HG03103 (cell line): ENCODE measurements at regions not wholly inside any gene's neighbourhood (a gene's known extent, or its start where the extent isn't known, plus 50 kb on each side); places are given as distances from the start of the nearest gene placed in this dataset.
"Not testable (repeated sequence)": the region's sequence is repeated elsewhere in the genome, so short reads cannot be mapped to it uniquely, and the experiment has no call there.

Source experiments
- ATAC-seq: cut with Tn5 transposase; IDR thresholded peaks from one replicate; pipeline ENCODE4 v1.9.1; 2021; ENCODE audit warnings: low read depth; ENCODE audit not compliant: unreplicated experiment

DNA sequence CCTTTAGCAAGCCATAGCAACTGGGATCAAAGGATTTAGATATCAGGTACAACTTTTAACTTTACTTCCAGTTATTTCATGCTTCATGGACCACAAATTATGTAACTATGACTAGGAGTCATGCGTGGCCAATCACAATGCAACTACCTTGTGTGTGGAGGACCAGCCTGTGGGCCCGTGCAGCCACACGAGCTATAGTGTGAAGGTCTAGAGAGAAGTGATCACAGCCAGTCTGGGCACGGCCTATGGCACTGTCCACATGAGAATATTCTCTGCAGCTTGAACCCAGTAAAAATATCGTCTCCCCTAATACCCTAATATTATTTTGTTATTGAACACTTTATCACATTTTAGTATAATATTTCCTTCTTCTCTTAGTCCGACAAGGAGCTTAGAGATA, 464.9 kb upstream of the MIR17HG start:
- ATAC-seq, result no peak

DNA sequence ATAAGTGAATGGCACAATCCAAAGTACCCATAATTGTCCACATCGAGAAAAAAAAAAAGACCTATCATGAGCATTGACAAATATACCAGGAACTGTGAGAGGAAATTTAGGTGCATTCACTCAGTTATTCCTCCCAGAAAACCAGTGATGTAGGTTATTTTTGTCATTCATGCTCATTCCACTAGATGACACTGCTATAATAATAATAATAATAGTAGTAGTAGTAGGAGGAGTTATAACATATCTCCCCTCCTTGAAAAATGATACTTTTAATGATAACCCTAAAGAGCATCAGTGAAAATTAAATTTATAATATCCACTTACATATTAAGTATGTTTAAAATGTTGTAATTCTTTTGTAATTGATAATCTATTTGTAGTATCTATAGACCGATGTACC, 463.9 kb upstream of the MIR17HG start:
- ATAC-seq, result no peak

DNA sequence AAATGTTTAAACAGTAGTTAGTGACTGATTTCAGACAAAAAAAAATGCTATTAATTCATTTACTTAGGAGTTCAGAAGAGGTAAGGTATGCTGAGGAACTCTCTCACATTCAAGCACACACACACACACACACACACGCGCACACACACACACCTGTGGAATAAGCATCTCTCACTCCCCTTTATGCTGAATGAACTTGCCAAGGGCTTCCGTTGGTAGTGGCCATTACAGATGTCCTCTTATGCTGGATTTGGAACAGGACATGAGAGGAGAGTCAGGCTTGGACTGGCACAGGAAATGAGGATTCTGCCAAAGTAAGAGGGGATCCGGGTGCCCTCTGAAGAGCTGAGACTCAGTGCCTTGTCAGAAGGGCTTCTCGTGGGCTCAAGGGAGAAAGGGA, 463.4 kb upstream of the MIR17HG start:
- no peak for ATAC-seq

DNA sequence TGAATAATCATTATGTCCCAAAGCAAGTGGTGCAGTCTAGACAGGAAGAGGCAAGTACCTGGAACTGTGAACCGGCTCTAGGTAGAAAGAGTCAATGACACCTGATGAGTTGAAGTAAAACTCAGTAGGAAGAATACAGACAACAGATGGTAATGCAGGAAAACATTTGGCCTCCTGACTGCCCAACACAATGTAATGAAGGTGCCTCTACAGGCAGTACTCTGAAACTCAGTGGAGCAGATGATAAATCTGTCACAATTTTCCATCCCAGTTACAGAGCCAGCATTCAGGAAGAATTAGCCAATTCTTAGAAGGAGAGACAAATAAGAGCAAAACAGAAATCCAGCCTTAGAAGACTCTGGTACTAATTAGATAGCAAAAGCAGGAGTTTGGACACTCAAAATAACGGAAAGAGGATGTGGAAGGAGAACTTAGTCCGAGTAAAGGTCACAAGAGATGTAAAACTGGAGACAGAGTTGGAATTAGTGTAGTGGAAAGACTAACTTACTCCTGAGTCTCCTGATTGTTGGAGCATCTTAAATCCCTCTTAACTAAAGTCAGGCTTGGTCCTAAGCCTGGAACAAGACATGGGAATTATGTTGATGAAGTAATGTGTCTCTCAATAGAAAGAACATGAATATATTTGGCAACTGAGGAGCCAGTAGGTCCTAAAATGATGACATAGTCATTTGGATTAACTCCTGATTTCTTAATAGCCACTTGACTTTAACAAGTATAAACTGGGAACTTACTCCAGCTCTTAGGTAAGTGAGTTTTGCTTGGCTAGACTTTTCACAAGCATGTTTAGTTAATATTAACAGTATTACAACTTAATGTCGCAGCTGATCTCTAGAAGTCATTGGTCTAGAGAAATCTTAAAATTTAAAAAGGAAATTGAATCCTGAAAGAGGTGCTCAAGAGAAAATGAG, 457.3 kb upstream of the MIR17HG start:
- ATAC-seq, result no peak

- ATAC-seq, result no peak
Observed at GRCh38 chr13:90891329-90891728, 456.2 kb upstream of the MIR17HG start.

DNA sequence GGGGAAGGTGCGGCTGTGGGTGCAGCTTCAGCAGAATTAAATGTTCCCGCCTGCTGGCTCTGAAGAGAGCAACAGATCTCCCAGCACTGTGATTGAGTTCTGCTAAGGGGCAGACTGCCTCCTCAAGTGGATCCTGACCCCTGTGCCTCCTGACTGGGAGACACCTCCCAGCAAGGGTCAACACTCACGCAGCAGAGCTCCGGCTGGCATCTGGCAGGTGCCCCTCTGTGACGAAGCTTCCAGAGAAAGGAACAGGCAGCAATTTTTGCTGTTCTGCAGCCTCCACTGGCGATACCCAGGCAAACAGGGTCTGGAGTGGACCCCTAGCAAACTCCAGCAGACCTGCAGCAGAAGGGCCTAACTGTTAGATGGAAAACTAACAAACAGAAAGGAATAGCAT, 454.3 kb upstream of the MIR17HG start:
- not testable (repeated sequence) for ATAC-seq

DNA sequence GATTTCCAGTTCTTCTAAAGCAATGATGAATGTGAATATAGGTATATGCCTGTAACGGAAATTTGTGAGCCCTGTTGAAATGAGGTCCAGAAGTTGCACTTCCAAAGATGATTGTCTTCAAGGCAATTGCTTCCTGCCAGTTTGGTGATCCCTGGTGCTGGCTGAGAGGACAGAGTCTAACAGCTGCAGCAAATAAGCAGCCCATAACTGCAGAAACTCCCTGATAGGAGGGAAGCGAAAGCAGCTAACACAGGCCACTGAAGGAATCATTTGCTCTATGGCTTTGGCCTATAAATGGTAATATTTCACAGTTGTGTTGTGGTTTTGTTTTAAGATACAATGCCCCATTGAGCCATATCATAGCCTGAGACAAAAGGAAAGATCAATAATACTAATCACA, 451.5 kb upstream of the MIR17HG start:
- ATAC-seq, result no peak

- no peak for ATAC-seq
Observed at GRCh38 chr13:90898811-90899210, 448.7 kb upstream of the MIR17HG start.

GRCh38 chr13:90899416-90899815, 448.1 kb upstream of the MIR17HG start:
- no peak for ATAC-seq

GRCh38 chr13:90902255-90902654, 445.2 kb upstream of the MIR17HG start:
- no peak for ATAC-seq

GRCh38 chr13:90906554-90906953, 440.9 kb upstream of the MIR17HG start:
- no peak for ATAC-seq

DNA sequence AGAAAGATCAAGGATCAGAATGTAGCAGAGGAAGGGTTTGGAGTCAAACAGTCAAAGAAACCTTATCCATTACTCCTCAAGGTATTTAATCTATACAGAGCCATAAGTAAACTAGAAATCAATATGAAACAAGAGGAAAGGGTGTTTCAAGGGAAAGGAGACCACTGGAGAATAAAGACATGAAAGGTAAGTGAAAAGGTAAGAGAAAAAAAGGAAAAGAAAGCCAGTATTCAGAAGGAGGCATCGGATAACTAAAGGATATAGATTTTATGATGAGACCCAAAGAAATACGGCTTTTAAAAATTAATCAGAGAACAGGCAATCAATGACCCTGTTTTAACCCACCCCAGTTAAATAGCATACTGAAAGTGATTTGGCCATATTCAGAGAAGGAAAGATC, 438.7 kb upstream of the MIR17HG start:
- ATAC-seq, result no peak

- ATAC-seq, result no peak
Observed at GRCh38 chr13:90910018-90910639, 437.4 kb upstream of the MIR17HG start.

- ATAC-seq, result no peak
Observed at GRCh38 chr13:90912247-90912646, 435.2 kb upstream of the MIR17HG start.

GRCh38 chr13:90918536-90918935, 429.0 kb upstream of the MIR17HG start:
- no peak for ATAC-seq

GRCh38 chr13:90919153-90919552, 428.3 kb upstream of the MIR17HG start:
- no peak for ATAC-seq

- ATAC-seq, result no peak
Observed at GRCh38 chr13:90926459-90926858, 421.0 kb upstream of the MIR17HG start.

DNA sequence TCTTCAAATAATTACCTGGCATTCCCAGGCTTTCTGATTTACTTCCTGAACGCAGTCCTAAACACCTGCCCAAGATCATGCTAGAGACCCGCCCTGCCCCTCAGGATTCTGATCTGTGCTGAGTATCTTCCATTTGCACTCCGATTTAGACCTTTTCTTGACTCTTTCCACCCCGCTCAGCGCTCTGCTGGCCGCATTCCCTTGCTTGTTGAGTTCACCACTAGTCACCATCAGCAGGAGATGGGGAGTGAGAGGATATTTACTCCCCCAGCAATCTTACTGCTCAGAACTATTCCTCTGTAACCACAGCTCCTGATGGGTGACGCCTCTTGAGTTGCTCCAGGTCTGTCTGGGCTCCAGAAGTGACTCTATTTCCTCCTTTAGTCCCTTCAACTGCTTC, 419.4 kb upstream of the MIR17HG start:
- ATAC-seq, result no peak

DNA sequence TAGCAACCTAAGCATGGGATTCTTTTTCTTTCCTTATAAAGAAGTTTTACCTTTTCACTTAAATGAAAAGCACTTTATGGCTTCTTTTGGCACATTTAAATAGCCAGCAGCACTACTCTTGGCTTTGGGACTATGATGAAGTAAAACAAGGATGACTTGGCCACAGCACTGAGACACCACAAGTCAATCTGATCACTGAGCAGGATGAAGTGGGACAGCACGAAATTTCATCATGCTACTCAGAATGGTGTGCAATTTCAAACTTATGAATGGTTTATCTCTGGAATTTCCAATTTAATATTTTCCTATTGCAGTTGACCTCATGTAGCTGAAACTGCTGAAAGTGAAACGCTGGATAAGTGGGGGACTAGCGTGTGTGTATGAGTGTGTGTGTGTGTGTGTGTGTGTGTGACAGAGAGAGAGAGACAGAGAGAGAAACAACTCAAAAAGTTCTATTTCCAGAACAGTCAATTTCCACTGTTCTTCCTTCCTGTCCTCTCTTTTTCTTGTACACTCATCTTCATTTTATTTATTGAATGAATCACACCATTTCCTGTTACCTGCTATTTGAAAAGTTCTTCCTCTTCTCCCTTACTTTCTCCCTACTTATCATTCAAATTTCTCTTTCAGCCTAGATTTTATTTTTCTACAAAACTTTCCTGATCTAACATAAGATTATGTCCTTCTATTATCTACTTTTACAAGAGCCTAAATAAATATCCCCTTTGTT, 414.2 kb upstream of the MIR17HG start:
- ATAC-seq, result no peak

GRCh38 chr13:90934741-90935140, 412.7 kb upstream of the MIR17HG start:
- ATAC-seq, result no peak

GRCh38 chr13:90938848-90939247, 408.6 kb upstream of the MIR17HG start:
- no peak for ATAC-seq
